Fibroblast of pulmonary artery (primary cell): ENCODE measurements at regions not wholly inside any gene's neighbourhood (a gene's known extent, or its start where the extent isn't known, plus 50 kb on each side); places are given as distances from the start of the nearest gene placed in this dataset.

ENCODE experiments used
- DNase-seq: peaks from one replicate; pipeline ENCODE4 v3.0.0-alpha.2; 2010; ENCODE audit warnings: low read depth
- H3K4me3 ChIP-seq: replicated peaks from 2 replicates; pipeline ENCODE4 v1.5.1; 2011; ENCODE audit warnings: low read depth, mild to moderate bottlenecking, control low read depth, low read length, moderate library complexity
- TF ChIP-seq, protein P1 (sequence below): IDR thresholded peaks from 2 replicates; pipeline ENCODE4 v1.5.1; 2011; ENCODE audit warnings: mild to moderate bottlenecking, control low read depth, low read length, inconsistent platforms; ENCODE audit errors: missing control alignments

GRCh38 chr17:71071837-71072236 is 902.5 kb downstream of the KCNJ2 start:
- TF ChIP-seq, protein P1, sequence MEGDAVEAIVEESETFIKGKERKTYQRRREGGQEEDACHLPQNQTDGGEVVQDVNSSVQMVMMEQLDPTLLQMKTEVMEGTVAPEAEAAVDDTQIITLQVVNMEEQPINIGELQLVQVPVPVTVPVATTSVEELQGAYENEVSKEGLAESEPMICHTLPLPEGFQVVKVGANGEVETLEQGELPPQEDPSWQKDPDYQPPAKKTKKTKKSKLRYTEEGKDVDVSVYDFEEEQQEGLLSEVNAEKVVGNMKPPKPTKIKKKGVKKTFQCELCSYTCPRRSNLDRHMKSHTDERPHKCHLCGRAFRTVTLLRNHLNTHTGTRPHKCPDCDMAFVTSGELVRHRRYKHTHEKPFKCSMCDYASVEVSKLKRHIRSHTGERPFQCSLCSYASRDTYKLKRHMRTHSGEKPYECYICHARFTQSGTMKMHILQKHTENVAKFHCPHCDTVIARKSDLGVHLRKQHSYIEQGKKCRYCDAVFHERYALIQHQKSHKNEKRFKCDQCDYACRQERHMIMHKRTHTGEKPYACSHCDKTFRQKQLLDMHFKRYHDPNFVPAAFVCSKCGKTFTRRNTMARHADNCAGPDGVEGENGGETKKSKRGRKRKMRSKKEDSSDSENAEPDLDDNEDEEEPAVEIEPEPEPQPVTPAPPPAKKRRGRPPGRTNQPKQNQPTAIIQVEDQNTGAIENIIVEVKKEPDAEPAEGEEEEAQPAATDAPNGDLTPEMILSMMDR, result no peak
- H3K4me3 ChIP-seq, result no peak overlapping the region
- DNase-seq, result peak; percentile 98

DNA sequence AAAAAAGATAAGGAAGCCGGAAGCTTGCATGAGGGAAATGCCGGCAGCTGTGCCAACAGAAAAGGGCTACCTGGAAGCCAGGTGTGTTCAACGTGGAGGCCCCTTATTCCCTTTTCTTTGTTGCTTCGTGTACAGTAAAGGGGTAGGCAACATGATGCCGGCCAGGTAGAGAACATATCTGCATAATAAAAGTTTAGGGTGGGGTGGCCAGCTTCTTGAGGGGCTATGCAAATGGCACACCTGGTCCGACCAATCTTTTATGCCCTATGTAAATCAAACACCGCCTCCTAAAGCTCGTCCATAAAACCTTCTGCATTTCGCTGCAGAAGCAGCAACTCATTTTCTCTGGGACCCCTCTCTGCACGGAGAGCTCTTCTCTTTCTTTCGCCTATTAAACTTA is 911.6 kb downstream of the KCNJ2 start:
- TF ChIP-seq, protein P1, result no peak
- H3K4me3 ChIP-seq, result no peak overlapping the region
- DNase-seq, result no peak

DNA sequence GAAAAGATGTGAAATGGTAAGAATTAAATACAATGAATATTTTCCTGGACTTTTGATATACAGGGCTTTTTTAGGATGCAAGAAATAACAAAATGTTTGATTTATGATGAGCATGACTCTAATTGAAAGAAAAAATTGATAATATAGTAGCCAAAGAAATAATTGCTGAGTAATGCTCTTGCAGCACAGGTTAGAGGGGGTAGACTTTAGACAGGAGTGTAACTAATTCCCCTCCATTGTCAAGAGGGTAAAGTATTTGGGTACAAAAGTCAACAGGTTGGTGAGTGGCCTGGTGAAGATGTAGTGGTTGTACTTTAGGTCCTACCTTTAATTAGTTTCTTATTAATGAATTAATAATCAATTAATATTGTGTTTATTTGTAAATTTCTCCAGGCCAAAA is 912.3 kb downstream of the KCNJ2 start:
- no peak for DNase-seq
- TF ChIP-seq, protein P1, result no peak
- no peak overlapping the region for H3K4me3 ChIP-seq

- H3K4me3 ChIP-seq, result no peak overlapping the region
- peak; percentile 69 for DNase-seq
- TF ChIP-seq, protein P1, result peak; percentile 54
These were observed 914.9 kb downstream of the KCNJ2 start for GRCh38 chr17:71084219-71084618.

- TF ChIP-seq, protein P1, result no peak
- DNase-seq, result no peak
- no peak overlapping the region for H3K4me3 ChIP-seq
These were observed 915.5 kb downstream of the KCNJ2 start for GRCh38 chr17:71084838-71085237.

- no peak overlapping the region for H3K4me3 ChIP-seq
- TF ChIP-seq, protein P1, result peak; percentile 23
- DNase-seq, result peak; percentile 10
These were observed 916.1 kb downstream of the KCNJ2 start for GRCh38 chr17:71085238-71086033.

GRCh38 chr17:71089431-71089830 is 920.1 kb downstream of the KCNJ2 start:
- no peak overlapping the region for H3K4me3 ChIP-seq
- DNase-seq, result no peak
- TF ChIP-seq, protein P1, result no peak
